Middle frontal gyrus (tissue), 1 donor: ENCODE measurements at regions not wholly inside any gene's neighbourhood (a gene's known extent, or its start where the extent isn't known, plus 50 kb on each side); places are given as distances from the start of the nearest gene placed in this dataset.
A peak's percentile ranks its signal among the peaks of the same experiment; 100 is the strongest.

ENCODE experiments used
- DNase-seq: peaks from one replicate; pipeline ENCODE4 v3.0.0-alpha.2; 2015; ENCODE audit warnings: low spot score; ENCODE audit errors: extremely low spot score

- no peak for DNase-seq
Measured at GRCh38 chr3:187950671-187951070, 203.3 kb upstream of the LPP start.

- DNase-seq = no peak
Measured at GRCh38 chr3:187951452-187952190, 202.3 kb upstream of the LPP start.

DNA sequence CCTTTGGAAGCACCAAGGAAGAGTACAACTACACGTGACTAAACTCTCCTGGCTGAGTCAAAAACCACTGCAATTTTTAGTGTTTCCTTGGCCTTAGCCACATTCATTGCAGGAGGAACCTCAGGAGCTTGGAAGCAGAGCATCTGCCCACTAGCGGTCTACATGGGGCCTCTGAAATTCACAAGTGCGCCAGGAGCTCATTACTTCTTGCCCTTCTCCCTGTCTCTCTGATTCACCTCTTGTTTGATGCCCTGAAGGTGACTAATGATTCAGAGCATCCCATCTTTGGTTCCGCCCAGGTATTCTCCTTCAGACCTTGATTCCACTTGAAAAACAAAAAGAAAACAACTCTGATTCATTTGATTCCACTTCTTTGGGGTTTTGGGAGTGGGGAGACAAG, 201.1 kb upstream of the LPP start:
- DNase-seq = no peak

DNA sequence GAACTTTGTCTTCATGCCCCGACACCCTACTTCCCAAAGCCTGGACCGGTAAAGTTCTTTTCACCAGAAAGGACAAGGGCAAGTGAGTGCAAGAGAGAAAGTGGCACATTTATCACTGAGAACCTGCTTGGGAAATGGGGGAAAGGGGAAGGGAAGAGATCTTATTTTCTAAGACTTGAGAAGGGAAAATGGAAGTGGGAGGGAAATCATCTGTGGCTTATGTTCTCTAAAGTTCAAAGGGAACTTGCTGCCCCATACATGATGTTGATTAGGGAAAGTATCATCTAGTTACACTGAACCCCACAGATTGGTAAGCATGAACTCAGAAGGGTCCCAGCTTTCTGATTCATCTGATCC, 199.5 kb upstream of the LPP start:
- no peak for DNase-seq

GRCh38 chr3:187954873-187955586, 198.9 kb upstream of the LPP start:
- no peak for DNase-seq

GRCh38 chr3:187955587-187955952, 198.4 kb upstream of the LPP start:
- no peak for DNase-seq

DNA sequence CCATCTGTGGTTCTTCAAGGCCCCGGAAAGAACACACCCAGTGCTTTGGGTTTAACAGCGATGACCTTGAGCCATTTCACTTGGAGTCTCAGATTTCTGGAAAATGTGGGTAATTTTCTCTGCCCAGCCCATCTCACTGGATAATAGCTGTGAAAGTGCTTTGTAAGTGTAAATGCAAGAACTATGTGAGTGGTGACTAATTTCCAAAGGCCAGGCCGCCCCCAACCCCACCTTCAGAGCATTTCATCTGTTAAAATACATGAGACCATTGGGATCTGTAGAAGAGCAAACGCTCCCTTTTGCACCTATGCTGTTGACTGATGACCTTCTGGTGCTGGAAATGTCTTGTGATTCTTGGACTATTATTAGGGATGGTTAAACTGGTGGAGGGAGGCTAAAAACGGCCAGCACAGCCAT, 196.8 kb upstream of the LPP start:
- DNase-seq = no peak

DNA sequence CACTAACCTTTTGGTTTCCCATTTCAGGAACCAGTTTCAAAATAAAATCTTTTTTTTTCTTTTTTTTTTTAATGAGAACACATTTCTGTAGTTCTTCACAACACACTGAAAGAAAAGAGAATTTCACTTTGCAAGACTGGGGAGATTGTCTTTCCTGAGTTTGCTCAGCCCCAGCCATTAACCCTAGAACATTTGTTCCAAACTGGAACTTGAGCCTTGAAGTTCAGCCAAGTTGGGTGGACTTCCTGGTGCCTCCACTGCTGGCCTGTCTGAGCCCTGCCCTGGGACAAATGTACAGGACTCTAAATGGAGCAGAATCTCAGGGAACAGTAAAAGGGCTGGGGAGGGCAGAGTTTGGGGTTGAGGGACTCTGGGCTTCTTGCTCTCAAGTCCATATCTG, 196.4 kb upstream of the LPP start:
- DNase-seq = no peak

DNA sequence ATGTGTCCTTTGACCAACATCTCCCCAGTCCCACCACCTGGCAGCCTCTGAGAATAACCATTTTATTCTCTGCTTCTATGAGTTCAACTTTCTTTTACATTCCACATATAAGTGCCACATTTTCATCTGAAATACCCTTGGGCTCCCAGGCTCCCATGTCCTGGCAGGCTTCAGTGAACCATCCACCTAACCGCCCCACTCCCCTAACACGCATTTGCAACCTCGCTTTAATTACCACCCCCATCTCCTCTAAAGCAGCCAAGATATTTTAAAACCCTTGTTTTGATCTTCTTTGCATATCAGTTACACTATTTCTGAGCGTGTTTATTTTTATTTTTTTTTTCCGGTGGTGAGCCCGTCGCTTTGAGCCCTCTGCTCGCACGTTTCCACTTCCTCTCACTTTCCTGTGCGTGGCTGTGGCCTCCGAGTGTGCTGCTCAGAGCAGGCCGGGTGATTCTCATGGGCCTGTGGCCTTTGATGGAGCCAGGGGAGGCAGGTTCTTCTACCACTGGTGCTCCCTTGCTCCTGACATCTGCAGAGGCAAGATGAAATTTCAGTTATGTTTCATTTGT, 195.4 kb upstream of the LPP start:
- DNase-seq = no peak

GRCh38 chr3:187960820-187961219, 193.1 kb upstream of the LPP start:
- DNase-seq = no peak

GRCh38 chr3:187961366-187961765, 192.6 kb upstream of the LPP start:
- DNase-seq = no peak

- DNase-seq = no peak
Measured at GRCh38 chr3:187963003-187963676, 190.8 kb upstream of the LPP start.

GRCh38 chr3:187963677-187964385, 190.1 kb upstream of the LPP start:
- DNase-seq = no peak

GRCh38 chr3:187964760-187965159, 189.2 kb upstream of the LPP start:
- DNase-seq = no peak

DNA sequence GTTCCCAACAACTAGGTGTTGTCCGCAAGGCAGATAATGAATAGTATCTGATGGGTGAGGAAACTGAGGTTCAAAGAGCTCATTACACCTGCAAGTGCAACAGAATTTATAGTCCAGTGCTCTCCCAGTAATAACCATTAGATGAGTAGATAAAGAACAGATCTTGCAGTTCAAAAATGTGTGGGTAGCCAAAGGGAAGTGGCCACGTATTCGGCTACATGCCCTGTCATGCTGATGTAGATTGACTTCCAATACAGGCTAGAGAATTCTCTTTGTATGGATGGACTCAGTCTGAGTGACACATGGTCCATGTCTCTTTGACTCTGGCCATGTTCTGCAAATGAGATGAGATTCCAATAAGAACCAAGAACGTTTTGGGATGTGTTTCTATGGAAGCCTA, 187.9 kb upstream of the LPP start:
- no peak for DNase-seq

DNA sequence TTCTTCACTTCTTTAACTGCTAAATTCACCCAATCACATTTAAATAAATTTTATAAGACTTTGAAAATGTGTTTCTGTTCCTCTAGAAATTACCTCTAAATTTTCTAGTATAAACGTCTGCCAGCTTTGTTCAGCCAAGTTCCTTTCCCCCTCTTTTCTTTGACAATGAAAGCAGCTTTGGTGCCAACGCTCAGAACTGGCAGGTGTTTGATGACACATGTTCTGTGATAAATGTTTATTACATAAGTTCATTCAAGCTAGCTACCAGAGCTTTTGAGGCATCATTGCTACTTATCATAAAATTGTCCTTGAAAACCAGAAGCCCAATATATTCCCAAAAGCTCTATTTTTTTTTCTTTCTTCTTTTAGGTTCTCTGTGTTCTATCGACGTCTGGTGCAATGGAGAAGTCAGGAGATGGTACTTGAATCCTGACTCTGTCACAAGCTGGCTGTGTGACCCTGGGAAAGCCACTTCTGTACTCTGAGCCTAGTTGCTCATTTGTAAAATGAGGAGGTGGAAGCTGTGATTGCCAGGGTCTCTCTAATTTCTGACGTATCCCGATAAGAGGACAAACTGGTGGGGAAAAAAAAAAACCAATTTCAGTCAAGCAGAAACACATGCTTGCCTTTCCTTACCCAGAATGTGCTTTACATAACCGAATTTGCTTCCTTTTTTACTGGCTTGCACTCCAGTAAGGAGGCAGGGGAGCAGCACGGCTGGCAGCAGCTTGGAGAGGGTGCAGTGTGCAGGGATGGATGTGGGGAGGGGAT, 187.1 kb upstream of the LPP start:
- DNase-seq = peak; percentile 46

GRCh38 chr3:187967993-187968392, 186.0 kb upstream of the LPP start:
- DNase-seq = no peak

DNA sequence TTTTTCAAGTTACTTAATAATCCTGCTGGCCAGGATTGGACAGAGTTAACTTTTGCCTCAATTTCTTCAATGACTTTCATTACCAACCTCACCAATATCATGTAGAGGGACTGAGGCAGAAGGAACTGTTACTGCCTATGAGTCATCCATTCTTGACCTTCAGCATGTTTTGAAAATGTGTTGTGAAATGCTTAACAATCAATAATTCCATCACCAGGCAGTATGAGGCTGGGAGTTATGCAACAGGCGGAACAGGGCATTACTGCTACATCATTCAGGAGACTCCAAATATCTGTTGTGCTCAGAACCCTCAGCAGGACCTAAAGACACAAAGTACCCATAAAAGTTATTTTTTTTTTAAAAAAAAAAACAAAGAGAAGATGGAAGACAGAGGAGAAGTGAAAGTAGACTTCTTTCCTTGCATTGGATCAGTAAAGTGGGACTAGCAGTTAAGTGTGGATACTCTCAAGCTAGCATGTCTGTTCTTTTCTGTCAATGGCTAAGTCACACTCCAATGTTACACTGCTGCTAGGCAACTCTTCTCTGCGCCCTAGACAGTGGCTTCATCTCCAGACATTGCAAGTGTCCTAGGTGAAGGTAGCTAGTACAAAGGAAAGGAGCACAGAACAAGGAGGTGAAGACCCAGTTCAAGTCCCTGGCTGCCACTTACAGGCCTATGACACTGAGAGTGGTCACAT, 184.9 kb upstream of the LPP start:
- DNase-seq = no peak

DNA sequence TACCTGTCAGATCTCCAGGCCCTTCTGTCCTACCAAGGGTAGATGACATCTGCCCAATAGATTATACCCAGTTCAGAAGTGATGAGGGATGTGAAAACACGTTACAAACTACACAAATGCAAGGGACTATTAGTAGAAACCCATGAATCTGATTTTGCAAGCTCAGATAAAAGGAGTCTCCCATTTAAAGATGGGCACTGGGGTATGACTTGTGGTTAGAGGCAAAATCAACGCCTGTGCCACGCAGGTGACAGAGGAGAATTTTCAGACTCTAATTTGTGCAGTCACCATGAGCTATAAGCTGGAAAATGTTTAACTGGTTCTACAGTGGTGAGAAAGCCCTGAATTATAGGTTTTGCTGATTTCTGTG, 184.4 kb upstream of the LPP start:
- DNase-seq = no peak

GRCh38 chr3:187970106-187970505, 183.9 kb upstream of the LPP start:
- no peak for DNase-seq
